CD4-positive, alpha-beta T cell treated with Interleukin-21 for 1 hour (primary cell): ENCODE measurements at regions not wholly inside any gene's neighbourhood (a gene's known extent, or its start where the extent isn't known, plus 50 kb on each side); places are given as distances from the start of the nearest gene placed in this dataset.

Experiments
- DNase-seq: peaks from one replicate; pipeline ENCODE4 v3.0.0-alpha.2; 2020

GRCh38 chr20:57112448-57112847 lies 154.0 kb downstream of the BMP7 start:
- DNase-seq = no peak

GRCh38 chr20:57114290-57115005 lies 152.0 kb downstream of the BMP7 start:
- DNase-seq = no peak

- DNase-seq = no peak
Measured at GRCh38 chr20:57117296-57117695, 149.1 kb downstream of the BMP7 start.

GRCh38 chr20:57118107-57118769 lies 148.2 kb downstream of the BMP7 start:
- DNase-seq = no peak
